GM12865 (cell line): ENCODE measurements at regions not wholly inside any gene's neighbourhood (a gene's known extent, or its start where the extent isn't known, plus 50 kb on each side); places are given as distances from the start of the nearest gene placed in this dataset.

Experiments used
- DNase-seq: peaks from one replicate; pipeline ENCODE4 v3.0.0; 2010; ENCODE audit warnings: low read depth
- H3K4me3 ChIP-seq: 2 replicates; pipeline ENCODE4 v1.5.1; 2011; ENCODE audit warnings: mild to moderate bottlenecking, low read depth, low read length, control low read depth
- TF ChIP-seq, protein P1 (sequence below): IDR thresholded peaks from 2 replicates; pipeline ENCODE4 v1.5.1; 2011; ENCODE audit warnings: low read length, control low read depth, low read depth, inconsistent platforms; ENCODE audit not compliant: insufficient read depth; ENCODE audit errors: missing control alignments

DNA sequence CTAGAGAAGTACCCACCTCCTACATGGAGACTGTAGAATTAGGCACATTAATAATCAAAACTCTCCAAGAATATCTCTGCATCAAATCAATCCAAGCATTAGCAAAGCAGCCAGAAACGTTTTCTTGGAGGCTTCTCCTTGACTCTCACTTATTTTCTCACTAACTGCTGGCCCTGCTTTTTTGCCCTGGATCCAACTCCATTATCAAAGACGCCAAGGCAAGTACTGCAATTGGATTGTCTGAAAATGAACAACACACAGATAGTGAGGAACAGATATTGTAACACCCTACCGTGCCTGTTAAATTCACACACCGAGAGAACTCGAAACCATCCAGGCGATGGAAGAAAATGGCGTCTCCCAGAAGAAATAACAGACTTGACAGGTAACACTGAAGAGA, 256.2 kb upstream of the MDFIC2 start:
- TF ChIP-seq, protein P1, sequence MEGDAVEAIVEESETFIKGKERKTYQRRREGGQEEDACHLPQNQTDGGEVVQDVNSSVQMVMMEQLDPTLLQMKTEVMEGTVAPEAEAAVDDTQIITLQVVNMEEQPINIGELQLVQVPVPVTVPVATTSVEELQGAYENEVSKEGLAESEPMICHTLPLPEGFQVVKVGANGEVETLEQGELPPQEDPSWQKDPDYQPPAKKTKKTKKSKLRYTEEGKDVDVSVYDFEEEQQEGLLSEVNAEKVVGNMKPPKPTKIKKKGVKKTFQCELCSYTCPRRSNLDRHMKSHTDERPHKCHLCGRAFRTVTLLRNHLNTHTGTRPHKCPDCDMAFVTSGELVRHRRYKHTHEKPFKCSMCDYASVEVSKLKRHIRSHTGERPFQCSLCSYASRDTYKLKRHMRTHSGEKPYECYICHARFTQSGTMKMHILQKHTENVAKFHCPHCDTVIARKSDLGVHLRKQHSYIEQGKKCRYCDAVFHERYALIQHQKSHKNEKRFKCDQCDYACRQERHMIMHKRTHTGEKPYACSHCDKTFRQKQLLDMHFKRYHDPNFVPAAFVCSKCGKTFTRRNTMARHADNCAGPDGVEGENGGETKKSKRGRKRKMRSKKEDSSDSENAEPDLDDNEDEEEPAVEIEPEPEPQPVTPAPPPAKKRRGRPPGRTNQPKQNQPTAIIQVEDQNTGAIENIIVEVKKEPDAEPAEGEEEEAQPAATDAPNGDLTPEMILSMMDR: no peak
- no peak for DNase-seq

DNA sequence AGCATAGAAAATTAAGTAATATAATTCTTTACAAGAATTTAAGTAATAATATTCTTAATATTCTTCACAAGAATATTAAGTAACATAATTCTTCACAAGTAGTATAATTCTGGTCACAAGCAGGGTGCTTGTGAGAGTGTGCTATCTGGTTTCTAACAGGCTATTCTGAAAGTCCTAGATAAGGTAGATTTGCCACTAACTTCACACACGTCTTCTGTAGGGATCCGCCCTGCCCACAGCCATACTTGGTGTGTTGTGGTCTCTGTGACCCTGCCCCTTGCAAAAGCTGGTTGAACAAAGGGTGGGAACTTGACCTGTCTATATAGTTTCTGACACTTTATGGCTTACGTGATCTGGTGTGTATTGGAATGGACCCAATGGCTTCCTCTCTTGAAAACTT, 253.4 kb upstream of the MDFIC2 start:
- H3K4me3 ChIP-seq: no peak overlapping the region
- TF ChIP-seq, protein P1: no peak
- DNase-seq: no peak

More for the DNA sequence above, 256.2 kb upstream of the MDFIC2 start:
- H3K4me3 ChIP-seq: no peak overlapping the region

DNA sequence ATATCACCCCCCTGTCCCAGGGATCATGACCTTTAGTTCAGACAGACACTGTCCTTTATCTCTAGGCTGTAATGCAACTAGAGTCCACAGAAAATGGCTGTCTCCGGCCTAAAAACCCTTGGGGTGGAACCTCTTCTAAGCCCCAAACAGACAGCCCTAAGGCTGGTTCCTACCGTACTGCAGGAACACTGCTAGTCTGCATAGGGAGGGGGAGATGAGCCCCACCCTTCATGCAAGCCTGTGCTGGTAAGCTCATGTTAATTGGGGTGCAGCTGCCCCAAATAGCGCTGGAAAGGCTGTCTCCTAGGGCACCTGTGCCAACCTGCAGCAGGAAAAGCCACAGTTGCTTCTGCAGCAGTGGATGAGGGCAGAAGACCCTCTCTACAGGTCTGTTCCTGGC, 252.1 kb upstream of the MDFIC2 start:
- H3K4me3 ChIP-seq: no peak overlapping the region
- DNase-seq: no peak
- TF ChIP-seq, protein P1: no peak

DNA sequence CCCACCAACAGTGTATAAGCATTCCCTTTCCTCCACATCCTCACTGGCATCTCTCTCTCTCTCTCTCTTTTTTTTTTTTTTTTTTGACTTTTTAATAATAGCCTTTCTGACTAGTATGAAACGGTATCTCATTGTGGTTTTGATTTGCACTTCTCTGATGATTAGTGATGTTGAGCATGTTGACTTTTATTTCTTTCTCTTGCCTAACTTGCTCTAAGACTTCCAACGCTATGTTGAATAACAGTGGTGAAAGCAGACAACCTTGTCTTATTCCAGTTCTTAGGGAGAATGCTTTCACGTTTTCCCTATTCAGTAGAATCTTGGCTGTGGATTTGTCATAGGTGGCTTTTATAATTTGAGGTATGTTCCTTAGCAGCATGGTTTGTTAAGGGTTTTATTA, 249.4 kb upstream of the MDFIC2 start:
- H3K4me3 ChIP-seq: no peak overlapping the region
- TF ChIP-seq, protein P1: no peak
- no peak for DNase-seq

DNA sequence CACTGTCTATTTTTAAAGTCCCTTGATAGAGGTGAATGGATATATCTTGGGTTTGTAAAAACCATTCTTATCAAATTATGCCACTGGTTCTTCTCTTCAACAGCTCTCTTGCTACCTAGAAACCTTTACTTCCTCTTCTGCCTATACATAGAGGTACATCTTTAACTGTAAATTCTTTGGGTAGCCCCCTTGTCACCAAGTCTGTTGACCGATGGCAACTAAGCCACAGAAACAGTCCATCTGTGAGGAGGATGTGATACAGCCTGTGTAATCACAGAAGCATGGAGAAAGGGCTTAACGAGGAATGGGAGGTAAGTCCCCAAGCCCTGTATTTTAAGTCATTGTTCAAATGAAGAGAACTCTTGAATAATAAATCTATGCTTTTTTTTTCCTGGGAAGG, 246.5 kb upstream of the MDFIC2 start:
- DNase-seq: no peak
- TF ChIP-seq, protein P1: no peak
- no peak overlapping the region for H3K4me3 ChIP-seq

DNA sequence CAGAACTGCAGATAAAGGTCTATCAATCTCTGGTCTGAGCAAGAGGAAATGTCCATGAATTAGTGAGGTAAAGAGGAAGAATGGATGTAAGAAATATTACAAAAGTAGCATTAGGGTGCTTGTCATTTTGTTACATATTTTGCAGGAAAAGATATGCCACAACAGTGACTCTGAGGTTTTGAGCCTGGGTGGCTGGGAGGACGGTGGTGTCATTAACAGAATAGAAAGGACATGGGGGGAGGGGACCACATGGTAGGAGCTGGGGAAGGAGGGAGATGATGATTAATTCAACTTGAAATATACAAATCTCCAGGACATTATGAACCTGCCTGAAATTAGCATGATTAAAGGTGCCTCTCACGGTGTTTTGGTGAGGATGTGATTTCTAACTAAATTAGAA, 245.5 kb upstream of the MDFIC2 start:
- H3K4me3 ChIP-seq: no peak overlapping the region
- DNase-seq: no peak
- TF ChIP-seq, protein P1: no peak

DNA sequence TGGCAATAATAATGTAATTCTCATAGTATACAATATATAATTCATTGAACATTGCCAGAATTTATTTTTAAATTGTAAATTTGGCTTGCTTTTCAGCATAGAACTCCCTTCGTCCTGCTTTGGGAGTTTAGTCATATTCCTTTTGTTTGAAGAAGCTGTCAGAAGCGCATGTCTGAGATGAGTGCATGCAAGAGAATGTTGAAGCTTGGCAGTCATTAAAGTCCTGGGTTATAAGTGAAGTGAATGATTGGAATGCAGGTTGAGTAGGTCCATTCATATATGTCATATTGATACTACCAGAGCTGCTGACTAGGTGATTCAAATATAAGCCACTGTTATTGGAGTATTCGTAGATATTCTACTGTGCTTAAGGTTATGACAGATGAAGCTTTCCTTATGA, 243.6 kb upstream of the MDFIC2 start:
- no peak overlapping the region for H3K4me3 ChIP-seq
- no peak for DNase-seq
- TF ChIP-seq, protein P1: no peak
